COLO668 (cell line): ENCODE measurements at regions not wholly inside any gene's neighbourhood (a gene's known extent, or its start where the extent isn't known, plus 50 kb on each side); places are given as distances from the start of the nearest gene placed in this dataset.
"Not testable (repeated sequence)": the region's sequence is repeated elsewhere in the genome, so short reads cannot be mapped to it uniquely, and the experiment has no call there.

ENCODE experiments used
- DNase-seq: peaks from one replicate; lab custom pipeline; 2025; ENCODE audit not compliant: unreplicated experiment; lab: John Stamatoyannopoulos, UW

DNA sequence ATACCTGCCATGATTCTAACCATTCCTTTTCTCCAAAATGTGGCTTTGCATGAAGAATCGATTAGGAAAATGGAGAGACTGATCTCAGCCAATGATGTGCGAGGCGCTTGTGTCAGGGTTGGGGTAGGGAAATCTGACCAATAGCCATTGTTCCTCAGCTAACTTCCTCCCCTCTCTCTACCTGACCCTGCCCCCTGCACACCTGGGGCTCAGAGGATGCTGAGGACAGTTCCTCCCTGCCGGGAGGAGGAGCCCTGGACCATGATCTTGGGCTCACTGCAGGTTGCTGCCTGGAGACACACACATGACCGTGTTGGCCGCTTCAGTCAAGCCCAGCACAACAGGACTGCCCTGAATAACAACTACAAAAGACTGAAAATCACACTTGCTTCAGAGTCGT is 119.8 kb upstream of the SFSWAP start:
- DNase-seq, result no peak

- DNase-seq, result no peak
These were observed 118.9 kb upstream of the SFSWAP start for GRCh38 chr12:131591714-131592709.

- no peak for DNase-seq
These were observed 117.9 kb upstream of the SFSWAP start for GRCh38 chr12:131592972-131593371.

- no peak for DNase-seq
These were observed 117.5 kb upstream of the SFSWAP start for GRCh38 chr12:131593406-131593805.

GRCh38 chr12:131596115-131596514 is 114.8 kb upstream of the SFSWAP start:
- no peak for DNase-seq

- no peak for DNase-seq
These were observed 113.6 kb upstream of the SFSWAP start for GRCh38 chr12:131597333-131597732.

- no peak for DNase-seq
These were observed 112.2 kb upstream of the SFSWAP start for GRCh38 chr12:131598717-131599116.

GRCh38 chr12:131599190-131600159 is 111.4 kb upstream of the SFSWAP start:
- no peak for DNase-seq

DNA sequence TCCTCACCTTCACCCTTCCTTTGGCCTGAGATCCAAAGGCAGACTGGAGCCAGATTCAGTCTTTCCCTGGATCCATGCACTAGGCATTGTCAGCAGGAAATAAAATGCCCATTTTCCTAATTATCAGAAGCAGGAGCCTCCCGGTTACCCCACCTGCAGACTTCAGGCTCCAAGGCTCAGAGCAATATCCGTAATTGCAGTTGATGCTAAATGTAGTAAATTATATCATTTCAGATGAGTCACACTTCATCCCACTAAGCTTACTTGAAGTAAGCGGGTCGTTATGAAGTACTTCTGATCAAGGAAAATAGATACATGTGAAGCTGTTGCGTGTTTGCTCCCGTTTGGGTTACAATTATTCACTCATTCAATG is 110.7 kb upstream of the SFSWAP start:
- no peak for DNase-seq

GRCh38 chr12:131601499-131601898 is 109.4 kb upstream of the SFSWAP start:
- DNase-seq, result not testable (repeated sequence)

- DNase-seq, result no peak
These were observed 107.6 kb upstream of the SFSWAP start for GRCh38 chr12:131603106-131603938.

- no peak for DNase-seq
These were observed 106.7 kb upstream of the SFSWAP start for GRCh38 chr12:131603939-131604795.

GRCh38 chr12:131604859-131605258 is 106.0 kb upstream of the SFSWAP start:
- no peak for DNase-seq

GRCh38 chr12:131605304-131605829 is 105.5 kb upstream of the SFSWAP start:
- DNase-seq, result no peak

DNA sequence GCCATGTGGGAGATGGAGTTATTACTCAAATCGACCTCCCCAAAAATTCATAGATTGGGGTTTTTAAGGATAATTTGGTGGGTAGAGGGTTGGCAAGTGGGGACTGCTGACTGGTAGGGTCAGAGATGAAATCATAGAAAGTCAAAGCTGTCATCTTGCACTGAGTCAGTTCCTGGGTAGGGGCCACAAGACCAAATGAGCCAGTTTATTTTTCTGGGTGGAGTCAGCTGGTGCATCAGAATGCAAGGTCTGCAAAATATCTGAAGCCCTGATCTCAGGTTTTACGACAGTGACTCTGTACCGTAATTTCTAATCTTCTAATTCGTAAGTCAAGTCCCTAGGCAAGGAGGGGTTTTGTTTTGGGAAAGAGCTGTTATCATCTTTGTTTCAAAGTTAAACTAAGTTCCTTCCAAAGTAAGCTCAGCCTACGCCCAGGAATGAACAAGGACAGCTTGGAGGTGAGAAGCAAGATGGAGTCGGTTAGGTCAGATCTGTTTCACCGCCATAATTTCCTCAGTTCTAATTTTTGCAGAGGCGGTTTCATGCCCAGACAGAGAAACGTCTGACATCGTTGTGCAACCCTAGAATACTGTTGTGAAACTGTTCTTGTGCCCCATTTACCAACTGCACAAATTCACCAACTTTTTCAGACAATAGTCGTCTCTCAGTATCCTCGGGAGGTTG is 104.5 kb upstream of the SFSWAP start:
- no peak for DNase-seq

DNA sequence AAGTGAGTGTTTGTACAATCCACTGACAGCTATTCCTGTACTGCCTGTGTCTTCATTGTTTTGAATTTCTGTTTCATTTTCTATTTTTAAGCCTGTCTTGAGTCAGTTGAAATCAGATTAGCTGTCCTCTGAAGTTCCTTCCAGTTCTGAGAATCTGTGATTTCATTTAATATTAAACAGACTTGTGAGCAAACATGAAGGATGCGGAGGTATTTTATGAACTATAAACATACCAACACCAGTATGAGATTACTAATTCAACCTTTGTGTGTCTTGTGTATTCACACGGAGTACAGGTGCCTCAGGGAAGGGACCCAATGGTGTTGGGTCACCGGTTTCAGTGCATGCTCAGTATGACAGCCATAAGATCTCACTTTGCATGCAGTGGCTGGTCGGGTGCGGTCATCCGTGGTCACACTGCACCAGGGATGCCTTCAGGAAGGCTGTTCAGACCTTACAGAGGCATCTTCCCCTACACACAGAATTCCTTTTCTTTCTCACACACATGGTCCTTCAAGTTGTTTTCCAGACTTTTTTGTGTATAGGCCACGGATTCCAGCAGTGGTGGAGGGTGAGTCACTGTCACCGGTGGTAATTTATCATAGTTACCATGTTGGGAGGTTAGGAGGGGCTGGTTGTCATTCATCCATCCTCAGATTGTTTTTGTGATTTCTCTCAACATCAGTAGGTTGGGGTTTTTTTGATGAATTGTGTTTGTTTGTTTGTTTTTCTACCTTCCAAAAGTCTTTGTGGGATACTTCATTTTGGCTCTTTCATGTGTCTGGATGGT is 103.0 kb upstream of the SFSWAP start:
- DNase-seq, result no peak

DNA sequence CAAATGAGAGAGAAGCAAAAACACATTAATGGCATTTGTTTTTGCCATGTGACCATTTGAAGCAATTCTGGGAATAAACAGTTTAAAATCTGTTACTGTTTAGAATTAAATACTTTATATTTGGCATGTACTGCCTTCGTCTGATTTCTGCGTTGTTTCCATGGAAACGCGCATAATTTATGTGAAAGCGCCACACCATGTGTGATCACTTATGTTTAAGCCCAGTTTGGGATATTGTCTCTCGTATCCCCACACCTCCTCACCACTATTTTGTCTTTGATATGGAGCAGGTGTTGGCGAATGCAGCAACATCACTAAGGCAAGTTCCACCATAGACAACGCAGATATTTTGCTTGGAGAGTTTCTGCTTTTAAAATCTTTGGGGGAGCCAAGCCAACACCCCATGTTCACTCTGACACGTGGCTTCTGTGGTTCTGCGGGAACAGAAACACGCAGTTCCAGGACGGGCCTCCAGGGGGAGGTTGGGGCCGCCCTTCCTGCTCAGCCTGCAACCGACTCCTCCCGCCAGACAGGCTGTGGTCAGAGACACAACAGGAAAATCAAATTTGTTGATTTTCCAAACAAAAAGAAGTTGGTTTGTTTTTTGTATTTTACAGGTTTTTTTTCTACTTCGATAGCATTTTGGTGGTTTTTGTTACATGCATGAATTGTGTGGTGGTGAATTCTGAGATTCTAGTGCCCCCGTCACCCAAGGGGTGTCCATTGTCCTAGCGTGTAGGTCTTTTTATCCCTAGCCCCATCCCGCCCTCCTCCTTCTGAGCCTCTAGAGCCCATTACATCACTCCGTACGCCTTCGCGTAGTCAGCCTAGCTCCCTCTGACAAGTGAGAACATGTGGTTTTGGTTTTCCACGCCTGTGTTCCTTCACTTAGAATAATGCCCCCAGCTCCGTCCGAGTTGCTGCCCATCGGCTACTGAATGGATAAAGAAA is 101.9 kb upstream of the SFSWAP start:
- DNase-seq, result peak; percentile 18
